Activated naive CD8-positive, alpha-beta T cell treated with anti-CD3 and anti-CD28 coated beads, Interleukin-2, amount 50 U/mL, for 24 hours (primary cell): ENCODE measurements at regions not wholly inside any gene's neighbourhood (a gene's known extent, or its start where the extent isn't known, plus 50 kb on each side); places are given as distances from the start of the nearest gene placed in this dataset.

Experiments
- ATAC-seq: fragments of 150-1000 bp; cut with Tn5 transposase; one replicate; pipeline ENCODE4 v1.10.0; 2021
- DNase-seq: peaks from one replicate; pipeline ENCODE4 v3.0.0; 2021
- H3K27ac Mint-ChIP-seq: one replicate; pipeline ENCODE4 v1.8.0; 2021; ENCODE audit warnings: mild to moderate bottlenecking, mixed read lengths
- H3K27me3 Mint-ChIP-seq: one replicate; pipeline ENCODE4 v1.8.0; 2021; ENCODE audit warnings: mixed read lengths
- H3K36me3 Mint-ChIP-seq: one replicate; pipeline ENCODE4 v1.8.0; 2021; ENCODE audit warnings: low read depth, mixed read lengths
- H3K4me1 Mint-ChIP-seq: one replicate; pipeline ENCODE4 v1.8.0; 2021; ENCODE audit warnings: mixed read lengths
- H3K4me3 Mint-ChIP-seq: one replicate; pipeline ENCODE4 v1.8.0; 2021; ENCODE audit warnings: mild to moderate bottlenecking, moderate library complexity, mixed read lengths
- H3K9me3 Mint-ChIP-seq: one replicate; pipeline ENCODE4 v1.8.0; 2021; ENCODE audit warnings: mixed read lengths

- Mint-ChIP-seq H3K9me3 (no peaks in the 10 kb centered on the region), H3K27me3 (no peaks in the 10 kb centered on the region), H3K36me3 (no peaks in the 10 kb centered on the region), H3K27ac (no peak overlapping the region), H3K4me3 (no peak overlapping the region), H3K4me1 (no peaks in the 10 kb centered on the region)
- ATAC-seq = no peak
- no peak for DNase-seq
These were observed 264.2 kb downstream of the SAMD5 start for GRCh38 chr6:147772724-147773123.

- Mint-ChIP-seq H3K27me3 (no peaks in the 10 kb centered on the region), H3K27ac (no peak overlapping the region), H3K36me3 (no peaks in the 10 kb centered on the region), H3K4me1 (no peaks in the 10 kb centered on the region), H3K9me3 (no peaks in the 10 kb centered on the region), H3K4me3 (no peak overlapping the region)
- DNase-seq (no peak), ATAC-seq (no peak)
These were observed 266.4 kb downstream of the SAMD5 start for GRCh38 chr6:147774856-147775255.

GRCh38 chr6:147776631-147777213 is 268.2 kb downstream of the SAMD5 start:
- ATAC-seq = no peak
- Mint-ChIP-seq H3K27ac (no peak overlapping the region), H3K4me3 (no peak overlapping the region), H3K27me3 (no peaks in the 10 kb centered on the region), H3K4me1 (no peaks in the 10 kb centered on the region), H3K36me3 (no peaks in the 10 kb centered on the region), H3K9me3 (no peaks in the 10 kb centered on the region)
- no peak for DNase-seq

- DNase-seq (no peak), ATAC-seq (no peak)
- no peak overlapping the region for H3K4me3 Mint-ChIP-seq
- H3K27me3 Mint-ChIP-seq = no peaks in the 10 kb centered on the region
- H3K4me1 Mint-ChIP-seq = no peaks in the 10 kb centered on the region
- H3K36me3 Mint-ChIP-seq = no peaks in the 10 kb centered on the region
- H3K9me3 Mint-ChIP-seq = no peaks in the 10 kb centered on the region
- H3K27ac Mint-ChIP-seq = no peak overlapping the region
These were observed 271.1 kb downstream of the SAMD5 start for GRCh38 chr6:147779624-147780023.

GRCh38 chr6:147782302-147782701 is 273.8 kb downstream of the SAMD5 start:
- DNase-seq = no peak
- H3K9me3 Mint-ChIP-seq = no peaks in the 10 kb centered on the region
- no peaks in the 10 kb centered on the region for H3K4me1 Mint-ChIP-seq
- no peak overlapping the region for H3K4me3 Mint-ChIP-seq
- H3K27ac Mint-ChIP-seq = no peak overlapping the region
- H3K36me3 Mint-ChIP-seq = no peaks in the 10 kb centered on the region
- no peak for ATAC-seq
- no peaks in the 10 kb centered on the region for H3K27me3 Mint-ChIP-seq

- no peaks in the 10 kb centered on the region for H3K27me3 Mint-ChIP-seq
- no peaks in the 10 kb centered on the region for H3K36me3 Mint-ChIP-seq
- no peaks in the 10 kb centered on the region for H3K9me3 Mint-ChIP-seq
- ATAC-seq (no peak), DNase-seq (no peak)
- H3K4me3 Mint-ChIP-seq = no peak overlapping the region
- H3K4me1 Mint-ChIP-seq = no peaks in the 10 kb centered on the region
- H3K27ac Mint-ChIP-seq = no peak overlapping the region
These were observed 275.9 kb downstream of the SAMD5 start for GRCh38 chr6:147784371-147784770.

- H3K9me3 Mint-ChIP-seq = peaks cover 15% of the 10 kb centered on the region
- no peak overlapping the region for H3K4me3 Mint-ChIP-seq
- H3K27ac Mint-ChIP-seq = no peak overlapping the region
- H3K4me1 Mint-ChIP-seq = no peaks in the 10 kb centered on the region
- DNase-seq = no peak
- ATAC-seq = no peak
- H3K27me3 Mint-ChIP-seq = no peaks in the 10 kb centered on the region
- H3K36me3 Mint-ChIP-seq = no peaks in the 10 kb centered on the region
These were observed 278.9 kb downstream of the SAMD5 start for GRCh38 chr6:147787417-147787816.

GRCh38 chr6:147789430-147789947 is 281.0 kb downstream of the SAMD5 start:
- H3K36me3 Mint-ChIP-seq = no peaks in the 10 kb centered on the region
- H3K9me3 Mint-ChIP-seq = peaks cover 15% of the 10 kb centered on the region
- no peaks in the 10 kb centered on the region for H3K27me3 Mint-ChIP-seq
- H3K4me3 Mint-ChIP-seq = no peak overlapping the region
- H3K27ac Mint-ChIP-seq = no peak overlapping the region
- DNase-seq = no peak
- no peak for ATAC-seq
- H3K4me1 Mint-ChIP-seq = no peaks in the 10 kb centered on the region

- H3K4me3 Mint-ChIP-seq = no peak overlapping the region
- no peak overlapping the region for H3K27ac Mint-ChIP-seq
- no peaks in the 10 kb centered on the region for H3K4me1 Mint-ChIP-seq
- H3K36me3 Mint-ChIP-seq = no peaks in the 10 kb centered on the region
- ATAC-seq (no peak), DNase-seq (no peak)
- H3K9me3 Mint-ChIP-seq = peaks cover 15% of the 10 kb centered on the region
- H3K27me3 Mint-ChIP-seq = no peaks in the 10 kb centered on the region
These were observed 285.6 kb downstream of the SAMD5 start for GRCh38 chr6:147793871-147794643.

GRCh38 chr6:147802459-147802858 is 294.0 kb downstream of the SAMD5 start:
- no peaks in the 10 kb centered on the region for H3K4me1 Mint-ChIP-seq
- ATAC-seq (no peak), DNase-seq (no peak)
- peaks cover 6% of the 10 kb centered on the region for H3K9me3 Mint-ChIP-seq
- H3K27me3 Mint-ChIP-seq = no peaks in the 10 kb centered on the region
- no peak overlapping the region for H3K27ac Mint-ChIP-seq
- no peaks in the 10 kb centered on the region for H3K36me3 Mint-ChIP-seq
- H3K4me3 Mint-ChIP-seq = no peak overlapping the region

- no peaks in the 10 kb centered on the region for H3K27me3 Mint-ChIP-seq
- H3K4me1 Mint-ChIP-seq = no peaks in the 10 kb centered on the region
- no peak overlapping the region for H3K27ac Mint-ChIP-seq
- H3K9me3 Mint-ChIP-seq = peaks cover 6% of the 10 kb centered on the region
- H3K36me3 Mint-ChIP-seq = no peaks in the 10 kb centered on the region
- no peak for ATAC-seq
- no peak overlapping the region for H3K4me3 Mint-ChIP-seq
- DNase-seq = no peak
These were observed 296.7 kb downstream of the SAMD5 start for GRCh38 chr6:147805155-147805554.

- no peak overlapping the region for H3K27ac Mint-ChIP-seq
- no peaks in the 10 kb centered on the region for H3K27me3 Mint-ChIP-seq
- no peaks in the 10 kb centered on the region for H3K36me3 Mint-ChIP-seq
- peaks cover 6% of the 10 kb centered on the region for H3K9me3 Mint-ChIP-seq
- H3K4me1 Mint-ChIP-seq = no peaks in the 10 kb centered on the region
- H3K4me3 Mint-ChIP-seq = no peak overlapping the region
- no peak for ATAC-seq
- DNase-seq = no peak
These were observed 298.2 kb downstream of the SAMD5 start for GRCh38 chr6:147806697-147807096.

- no peak for ATAC-seq
- Mint-ChIP-seq H3K4me1 (no peaks in the 10 kb centered on the region), H3K9me3 (peaks cover 6% of the 10 kb centered on the region), H3K4me3 (no peak overlapping the region), H3K27ac (no peak overlapping the region), H3K27me3 (no peaks in the 10 kb centered on the region), H3K36me3 (no peaks in the 10 kb centered on the region)
- DNase-seq = no peak
These were observed 300.1 kb downstream of the SAMD5 start for GRCh38 chr6:147808640-147809039.

GRCh38 chr6:147811913-147812629 is 303.6 kb downstream of the SAMD5 start:
- no peak for DNase-seq
- Mint-ChIP-seq H3K27ac (no peak overlapping the region), H3K36me3 (no peaks in the 10 kb centered on the region)

More at GRCh38 chr6:147811913-147812629, 303.6 kb downstream of the SAMD5 start:
- no peak overlapping the region for H3K4me3 Mint-ChIP-seq
- H3K9me3 Mint-ChIP-seq = no peaks in the 10 kb centered on the region
- no peaks in the 10 kb centered on the region for H3K4me1 Mint-ChIP-seq
- no peaks in the 10 kb centered on the region for H3K27me3 Mint-ChIP-seq
- no peak for ATAC-seq
